Breast epithelium (tissue), 3 donors: ENCODE measurements at regions not wholly inside any gene's neighbourhood (a gene's known extent, or its start where the extent isn't known, plus 50 kb on each side); places are given as distances from the start of the nearest gene placed in this dataset.

Source experiments
- POLR2A ChIP-seq: fragments of 450-650 bp; IDR thresholded peaks from one replicate; pipeline ENCODE4 v1.6.1; 2016; ENCODE audit warnings: antibody characterized with exemption, mild to moderate bottlenecking, moderate library complexity
- POLR2AphosphoS5 ChIP-seq, 3 donors: sonication (generic); formaldehyde crosslinking; IDR thresholded peaks; one replicate each; pipeline ENCODE4 v1.6.1; 2017; ENCODE audit warnings: antibody characterized with exemption in 3 of 3
- TF ChIP-seq, protein P1 (sequence below), 3 donors: fragments of 450-650 bp; IDR thresholded peaks; one replicate each; pipeline ENCODE4 v1.5.1; 2016 to 2017; ENCODE audit warnings: antibody characterized with exemption in 3 of 3, mild to moderate bottlenecking in 3 of 3, moderate library complexity in 3 of 3

DNA sequence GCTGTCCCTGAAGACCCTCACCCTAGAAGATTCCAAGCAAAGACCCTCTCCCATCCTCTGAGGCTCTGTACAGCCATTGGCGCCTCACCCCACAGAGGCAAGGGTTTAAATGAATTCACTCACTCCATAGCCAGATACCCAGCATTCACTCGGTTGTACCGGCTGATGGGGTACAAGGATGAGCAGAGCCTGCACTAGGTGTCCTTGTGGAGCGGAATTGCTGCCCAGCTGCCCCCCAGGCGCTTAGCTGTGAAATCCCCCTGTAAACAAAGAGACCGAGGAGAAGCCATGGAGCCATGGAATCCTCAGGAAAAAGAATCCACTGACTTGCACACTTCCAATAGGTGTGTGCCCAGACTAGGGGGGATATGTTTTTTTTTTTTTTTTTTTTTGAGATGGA lies 117.3 kb downstream of the SHANK2 start:
- TF ChIP-seq, protein P1, sequence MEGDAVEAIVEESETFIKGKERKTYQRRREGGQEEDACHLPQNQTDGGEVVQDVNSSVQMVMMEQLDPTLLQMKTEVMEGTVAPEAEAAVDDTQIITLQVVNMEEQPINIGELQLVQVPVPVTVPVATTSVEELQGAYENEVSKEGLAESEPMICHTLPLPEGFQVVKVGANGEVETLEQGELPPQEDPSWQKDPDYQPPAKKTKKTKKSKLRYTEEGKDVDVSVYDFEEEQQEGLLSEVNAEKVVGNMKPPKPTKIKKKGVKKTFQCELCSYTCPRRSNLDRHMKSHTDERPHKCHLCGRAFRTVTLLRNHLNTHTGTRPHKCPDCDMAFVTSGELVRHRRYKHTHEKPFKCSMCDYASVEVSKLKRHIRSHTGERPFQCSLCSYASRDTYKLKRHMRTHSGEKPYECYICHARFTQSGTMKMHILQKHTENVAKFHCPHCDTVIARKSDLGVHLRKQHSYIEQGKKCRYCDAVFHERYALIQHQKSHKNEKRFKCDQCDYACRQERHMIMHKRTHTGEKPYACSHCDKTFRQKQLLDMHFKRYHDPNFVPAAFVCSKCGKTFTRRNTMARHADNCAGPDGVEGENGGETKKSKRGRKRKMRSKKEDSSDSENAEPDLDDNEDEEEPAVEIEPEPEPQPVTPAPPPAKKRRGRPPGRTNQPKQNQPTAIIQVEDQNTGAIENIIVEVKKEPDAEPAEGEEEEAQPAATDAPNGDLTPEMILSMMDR (IDR thresholded peaks at IDR 0.05): no peak
- no peak for TF ChIP-seq POLR2AphosphoS5 (IDR thresholded peaks at IDR 0.05)
- no peak for TF ChIP-seq POLR2A
